H1 (cell line): ENCODE measurements at regions not wholly inside any gene's neighbourhood (a gene's known extent, or its start where the extent isn't known, plus 50 kb on each side); places are given as distances from the start of the nearest gene placed in this dataset.

Experiments used
- CTCF ChIA-PET: fragments of 300-600 bp; sonication (Branson Sonifier 250); formaldehyde crosslinking; loops from one replicate; lab custom pipeline; 2021; ENCODE audit not compliant: partially characterized antibody; lab: Charles Lee
- POLR2A ChIA-PET: fragments of 300-600 bp; sonication (Branson Sonifier 250); formaldehyde crosslinking; loops from one replicate; lab custom pipeline; 2021; ENCODE audit warnings: inconsistent platforms; ENCODE audit not compliant: partially characterized antibody; lab: Charles Lee
- DNase-seq, 2 experiments: peaks; one replicate each; pipeline versions ENCODE4 v3.0.0 to v3.0.0-alpha.2; 2010 to 2022; ENCODE audit warnings: low spot score in 2 of 2, low read depth in 1 of 2, mixed read lengths in 1 of 2
- FAIRE-seq: peaks from 2 replicates; lab custom pipeline; 2011; peaks lifted over from hg19 to GRCh38; lab: Jason Lieb, UNC
- H2AFZ ChIP-seq: 2 replicates; pipeline ENCODE4 v1.8.1; 2012; ENCODE audit warnings: low read length, inconsistent platforms
- H2AK5ac ChIP-seq: 2 replicates; pipeline ENCODE4 v1.6.1; 2013; ENCODE audit warnings: low read depth, low read length
- H2BK120ac ChIP-seq: replicated peaks from 2 replicates; pipeline ENCODE3; 2013; ENCODE audit warnings: low read depth, low read length, inconsistent platforms
- H2BK12ac ChIP-seq: 2 replicates; pipeline ENCODE4 v1.6.1; 2013; ENCODE audit warnings: low read depth, low read length
- H2BK15ac ChIP-seq: 2 replicates; pipeline ENCODE4 v1.6.1; 2013; ENCODE audit warnings: low read length
- H2BK20ac ChIP-seq: 2 replicates; pipeline ENCODE4 v1.6.1; 2013; ENCODE audit warnings: low read length
- H2BK5ac ChIP-seq: 2 replicates; pipeline ENCODE4 v1.6.1; 2013; ENCODE audit warnings: low read depth, low read length
- H3K14ac ChIP-seq: 2 replicates; pipeline ENCODE4 v1.6.1; 2013; ENCODE audit warnings: inconsistent platforms; ENCODE audit not compliant: insufficient read length
- H3K18ac ChIP-seq: 2 replicates; pipeline ENCODE4 v1.6.1; 2013; ENCODE audit warnings: low read length; ENCODE audit errors: extremely low read depth
- H3K23ac ChIP-seq: 2 replicates; pipeline ENCODE4 v1.6.1; 2013; ENCODE audit warnings: inconsistent platforms; ENCODE audit not compliant: insufficient read length
- H3K23me2 ChIP-seq: 2 replicates; pipeline ENCODE4 v1.6.1; 2013; ENCODE audit warnings: low read depth, low read length
- H3K27ac ChIP-seq: 2 replicates; pipeline ENCODE4 v1.6.1; 2011; ENCODE audit warnings: low read depth, low read length, inconsistent platforms
- H3K27me3 ChIP-seq, 4 experiments: replicated peaks in 1 of 4; 1 replicate in 1 of 4; 2 replicates in 3 of 4; pipeline versions ENCODE4 v1.6.1 to v1.8.1; 2011 to 2013; ENCODE audit warnings: low read length in 3 of 4, mild to moderate bottlenecking in 3 of 4, inconsistent platforms in 2 of 4, mixed read lengths in 2 of 4, moderate library complexity in 1 of 4; ENCODE audit not compliant: control insufficient read depth in 3 of 4, insufficient read depth in 3 of 4; ENCODE audit errors: extremely low read depth in 1 of 4
- H3K36me3 ChIP-seq, 4 experiments: 2 replicates each; pipeline versions ENCODE4 v1.6.1 to v1.8.1; 2011 to 2013; ENCODE audit warnings: mild to moderate bottlenecking in 4 of 4, low read length in 3 of 4, moderate library complexity in 2 of 4, control low read depth in 1 of 4, inconsistent platforms in 1 of 4; ENCODE audit not compliant: insufficient read depth in 4 of 4, control insufficient read depth in 2 of 4
- H3K4ac ChIP-seq: replicated peaks from 2 replicates; pipeline ENCODE3; 2013; ENCODE audit warnings: low read length, low read depth, mixed read lengths, inconsistent platforms; ENCODE audit not compliant: insufficient read length
- H3K4me1 ChIP-seq, 4 experiments: replicated peaks in 1 of 4; 1 replicate in 1 of 4; 2 replicates in 3 of 4; pipeline versions ENCODE4 v1.6.1 to v1.8.1; 2011 to 2013; ENCODE audit warnings: low read length in 3 of 4, inconsistent platforms in 2 of 4, mixed read lengths in 1 of 4; ENCODE audit not compliant: insufficient read depth in 4 of 4, control insufficient read depth in 3 of 4
- H3K4me2 ChIP-seq, 2 experiments: 2 replicates each; pipeline versions ENCODE4 v1.6.1 to v1.8.1; 2011 to 2013; ENCODE audit warnings: low read depth in 2 of 2, low read length in 2 of 2, control low read depth in 1 of 2, inconsistent platforms in 1 of 2, mild to moderate bottlenecking in 1 of 2; ENCODE audit not compliant: insufficient read depth in 1 of 2
- H3K4me3 ChIP-seq, 4 experiments: fragments of 200-600, 300-600 bp in 1 of 4; sonication (generic), shearing (Covaris generic), sonication (Bioruptor Twin) in 1 of 4; 2 replicates each; pipeline versions ENCODE4 v1.5.1 to v1.8.1; 2011 to 2016; ENCODE audit warnings: low read length in 4 of 4, low read depth in 3 of 4, control low read depth in 2 of 4, inconsistent platforms in 2 of 4, mild to moderate bottlenecking in 2 of 4, mixed read lengths in 1 of 4, moderate library complexity in 1 of 4; ENCODE audit not compliant: insufficient read depth in 2 of 4; ENCODE audit errors: extremely low read depth in 1 of 4
- H3K56ac ChIP-seq: replicated peaks from 2 replicates; pipeline ENCODE3; 2013; ENCODE audit warnings: low read depth, mild to moderate bottlenecking, mixed read lengths, low read length, inconsistent platforms; ENCODE audit not compliant: insufficient read length
- H3K79me1 ChIP-seq: 2 replicates; pipeline ENCODE4 v1.6.1; 2013; ENCODE audit warnings: low read depth, low read length, control low read depth
- H3K79me2 ChIP-seq, 2 experiments: 2 replicates each; pipeline versions ENCODE4 v1.6.1 to v1.8.1; 2012 to 2013; ENCODE audit warnings: low read length in 2 of 2, mild to moderate bottlenecking in 2 of 2, inconsistent platforms in 1 of 2; ENCODE audit not compliant: insufficient read depth in 2 of 2, control insufficient read depth in 1 of 2
- H3K9ac ChIP-seq, 4 experiments: replicated peaks in 1 of 4; 1 replicate in 1 of 4; 2 replicates in 3 of 4; pipeline versions ENCODE4 v1.6.1 to v1.8.1; 2011 to 2013; ENCODE audit warnings: low read depth in 3 of 4, low read length in 3 of 4, control low read depth in 2 of 4, mild to moderate bottlenecking in 2 of 4, moderate library complexity in 2 of 4, inconsistent platforms in 1 of 4; ENCODE audit errors: extremely low read depth in 1 of 4
- H3K9me3 ChIP-seq, 2 experiments: 2 replicates each; pipeline versions ENCODE4 v1.6.1 to v1.8.1; 2012 to 2013; ENCODE audit warnings: mild to moderate bottlenecking in 2 of 2, moderate library complexity in 2 of 2, control low read depth in 1 of 2, inconsistent platforms in 1 of 2, low read depth in 1 of 2, low read length in 1 of 2, mixed read lengths in 1 of 2; ENCODE audit not compliant: insufficient read depth in 2 of 2
- H4K20me1 ChIP-seq, 2 experiments: replicated peaks in 1 of 2; 2 replicates each; pipeline versions ENCODE3 to v1.8.1; 2011 to 2013; ENCODE audit warnings: inconsistent platforms in 2 of 2, low read length in 2 of 2, mild to moderate bottlenecking in 1 of 2; ENCODE audit not compliant: insufficient read depth in 2 of 2, control insufficient read depth in 1 of 2
- H4K5ac ChIP-seq: 2 replicates; pipeline ENCODE4 v1.6.1; 2013; ENCODE audit warnings: low read length, low read depth, mixed read lengths, inconsistent platforms; ENCODE audit not compliant: insufficient read length
- H4K8ac ChIP-seq: 2 replicates; pipeline ENCODE4 v1.8.0; 2013; ENCODE audit warnings: mild to moderate bottlenecking, moderate library complexity, low read length, inconsistent platforms; ENCODE audit not compliant: insufficient read depth; ENCODE audit errors: extremely low read depth
- H4K91ac ChIP-seq: replicated peaks from 2 replicates; pipeline ENCODE3; 2013; ENCODE audit warnings: low read length, mixed read lengths, inconsistent platforms; ENCODE audit not compliant: insufficient read length
- ASH2L ChIP-seq: fragments of 200-600, 300-600 bp; sonication (generic); IDR thresholded peaks from one replicate; pipeline ENCODE4 v1.7.1; 2017; ENCODE audit warnings: low read length
- EP300 ChIP-seq, 2 experiments: IDR thresholded peaks; 1 replicate in 1 of 2; 2 replicates in 1 of 2; pipeline ENCODE4 v1.6.1; 2011 to 2012; ENCODE audit warnings: low read depth in 2 of 2, low read length in 2 of 2, mild to moderate bottlenecking in 2 of 2, borderline replicate concordance in 1 of 2, inconsistent platforms in 1 of 2, moderate library complexity in 1 of 2
- KDM1A ChIP-seq: fragments of 200-600, 300-600 bp; sonication (generic); IDR thresholded peaks from 2 replicates; pipeline ENCODE4 v1.7.1; 2016; ENCODE audit warnings: mild to moderate bottlenecking, low read length, borderline replicate concordance
- NRF1 ChIP-seq: IDR thresholded peaks from 2 replicates; pipeline ENCODE4 v1.6.1; 2011; ENCODE audit warnings: mild to moderate bottlenecking, low read depth, low read length, improper control_type of control experiment
- RBBP5 ChIP-seq: IDR thresholded peaks from 2 replicates; pipeline ENCODE4 v1.7.1; 2012; ENCODE audit warnings: low read depth, mild to moderate bottlenecking, inconsistent platforms, low read length, moderate library complexity, borderline replicate concordance
- SIN3A ChIP-seq, 2 experiments: IDR thresholded peaks in 1 of 2; conservative IDR thresholded peaks in 1 of 2; 2 replicates each; pipeline ENCODE4 v1.6.1; 2011 to 2012; ENCODE audit warnings: low read length in 2 of 2, improper control_type of control experiment in 1 of 2, low read depth in 1 of 2, mild to moderate bottlenecking in 1 of 2
- WGBS, 2 experiments: shearing (Covaris generic) in 1 of 2; methylation state at CpG; one replicate each; pipeline versions ENCODE4 v1.1.6 to v1.1.7; 2013 to 2015; ENCODE audit warnings: low lambda C conversion rate in 2 of 2, mixed read lengths in 2 of 2, inconsistent platforms in 1 of 2, low coverage in 1 of 2, missing lambda C conversion rate in 1 of 2; ENCODE audit not compliant: insufficient replicate concordance in 2 of 2, insufficient coverage in 1 of 2, insufficient read length in 1 of 2; ENCODE audit errors: extremely low coverage in 1 of 2, missing lambda C conversion rate in 1 of 2; 5-methylcytosine and 5-hydroxymethylcytosine counted together

DNA sequence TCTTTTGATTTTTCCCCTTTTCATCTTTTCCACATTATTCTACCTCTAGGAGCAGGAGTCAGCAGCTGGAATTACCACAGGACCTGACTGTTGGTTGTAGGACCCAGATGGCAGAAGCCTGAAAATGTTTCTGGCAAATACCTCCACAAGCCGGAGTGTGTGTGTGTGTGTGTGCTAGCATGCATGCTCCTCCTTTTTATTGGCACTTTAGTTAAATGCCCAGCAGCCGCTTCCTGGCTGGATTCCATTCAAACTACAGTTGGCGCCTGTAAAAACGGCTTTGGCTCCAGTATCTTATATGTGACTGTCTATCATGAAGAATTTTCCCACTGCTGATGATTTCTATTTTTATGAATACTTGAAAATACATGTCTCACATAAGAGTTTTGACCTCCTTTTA, 319.7 kb upstream of the SP4 start:
- no peaks in the 10 kb centered on the region for H3K36me3 ChIP-seq
- H3K9ac ChIP-seq: no peak overlapping the region
- no peak overlapping the region for H4K8ac ChIP-seq
- H3K4me3 ChIP-seq: no peak overlapping the region
- no peak overlapping the region for H2BK12ac ChIP-seq
- no peaks in the 10 kb centered on the region for H3K79me1 ChIP-seq
- H2BK15ac ChIP-seq: no peak overlapping the region
- no peak overlapping the region for H2AFZ ChIP-seq
- H3K56ac ChIP-seq: no peak overlapping the region
- H3K9me3 ChIP-seq: no peaks in the 10 kb centered on the region
- H3K4me2 ChIP-seq: no peak overlapping the region
- no peak overlapping the region for H4K91ac ChIP-seq
- no peaks in the 10 kb centered on the region for H3K27me3 ChIP-seq
- no peak overlapping the region for H3K4ac ChIP-seq
- H2BK20ac ChIP-seq: no peak overlapping the region
- H3K79me2 ChIP-seq: no peaks in the 10 kb centered on the region
- FAIRE-seq (no peak), DNase-seq (no peak)
- no peaks in the 10 kb centered on the region for H3K23me2 ChIP-seq
- POLR2A ChIA-PET: no interaction called here
- no peaks in the 10 kb centered on the region for H3K4me1 ChIP-seq
- no peak overlapping the region for H3K18ac ChIP-seq
- no peak overlapping the region for H4K5ac ChIP-seq
- no peak overlapping the region for H2BK120ac ChIP-seq
- H3K23ac ChIP-seq: no peak overlapping the region
- H2AK5ac ChIP-seq: no peak overlapping the region
- CTCF ChIA-PET: interaction anchor here (0.7 to 1.6 kb wide), 3 partner anchors 10 to 153 kb away, joined by 3 to 5 read pairs (median 3); no protein-coding TSS in a partner anchor
- no peak for TF ChIP-seq ASH2L
- no peak for TF ChIP-seq RBBP5
- TF ChIP-seq NRF1: no peak
- TF ChIP-seq KDM1A: no peak
- no peak for TF ChIP-seq SIN3A (conservative IDR thresholded peaks at IDR 0.05 in 1 of 2, IDR thresholded peaks at IDR 0.05 in 1 of 2; ENCODE audit: low read depth in 1 of 2, low read length in 2 of 2)
- TF ChIP-seq EP300 (IDR thresholded peaks at IDR 0.05; ENCODE audit: borderline replicate concordance in 1 of 2, low read depth in 2 of 2, low read length in 2 of 2): no peak
- 75% methylated on average over 4 of the region's 4 CpGs; no CpG with 5 or more reads in 1 of the 2 experiments for WGBS, 2 experiments
- H2BK5ac ChIP-seq: no peak overlapping the region
- no peak overlapping the region for H3K14ac ChIP-seq
- no peaks in the 10 kb centered on the region for H4K20me1 ChIP-seq
- H3K27ac ChIP-seq: no peak overlapping the region
